ENCODE measurements at regions not wholly inside any gene's neighbourhood (a gene's known extent, or its start where the extent isn't known, plus 50 kb on each side); places are given as distances from the start of the nearest gene placed in this dataset.

- TF ChIP-seq YY1 (IDR thresholded peaks at IDR 0.05; ENCODE audit: low read depth) (no peak), FOXJ3 (CRISPR knock-in tag; IDR thresholded peaks at IDR 0.05) (no peak), CTCF (IDR thresholded peaks at IDR 0.05) (no peak), EP300 (IDR thresholded peaks at IDR 0.05; ENCODE audit: borderline replicate concordance in 1 of 2, low read depth in 1 of 2, low read length in 1 of 2) (no peak), TAF1 (IDR thresholded peaks at IDR 0.05; ENCODE audit: borderline replicate concordance, low read depth, low read length) (no peak), SMC3 (IDR thresholded peaks at IDR 0.05; ENCODE audit: low read depth, low read length) (no peak), POLR2AphosphoS5 (IDR thresholded peaks at IDR 0.05; ENCODE audit: low read depth, low read length) (no peak), REST (IDR thresholded peaks at IDR 0.05; ENCODE audit: low read depth, low read length) (no peak), CHD2 (IDR thresholded peaks at IDR 0.05; ENCODE audit: low read length, partially characterized antibody) (no peak), ELF1 (IDR thresholded peaks at IDR 0.05) (no peak), GABPA (IDR thresholded peaks at IDR 0.05; ENCODE audit: low read depth) (no peak), EZH2phosphoT487 (IDR thresholded peaks at IDR 0.05; ENCODE audit: borderline replicate concordance, low read depth) (no peak), MAX (IDR thresholded peaks at IDR 0.05; ENCODE audit: low read depth) (no peak), RAD21 (IDR thresholded peaks at IDR 0.05; ENCODE audit: low read length) (no peak)
These were observed 152.9 kb upstream of the RTL1 start for GRCh38 chr14:101056446-101056845.

All from SK-N-SH (cell line).